OCI-LY3 (cell line): ENCODE measurements at regions not wholly inside any gene's neighbourhood (a gene's known extent, or its start where the extent isn't known, plus 50 kb on each side); places are given as distances from the start of the nearest gene placed in this dataset.

ENCODE experiments used
- CTCF ChIP-seq: fragments of 200-600, 300-600 bp; sonication (generic); IDR thresholded peaks from 2 replicates; pipeline ENCODE4 v1.5.1; 2014; ENCODE audit warnings: antibody characterized with exemption, low read length, low read depth
- EZH2phosphoT487 ChIP-seq: fragments of 200-600 bp; shearing (Covaris generic); IDR thresholded peaks from 2 replicates; pipeline ENCODE4 v1.6.1; 2018; ENCODE audit warnings: antibody characterized with exemption, mixed run types, low read depth

DNA sequence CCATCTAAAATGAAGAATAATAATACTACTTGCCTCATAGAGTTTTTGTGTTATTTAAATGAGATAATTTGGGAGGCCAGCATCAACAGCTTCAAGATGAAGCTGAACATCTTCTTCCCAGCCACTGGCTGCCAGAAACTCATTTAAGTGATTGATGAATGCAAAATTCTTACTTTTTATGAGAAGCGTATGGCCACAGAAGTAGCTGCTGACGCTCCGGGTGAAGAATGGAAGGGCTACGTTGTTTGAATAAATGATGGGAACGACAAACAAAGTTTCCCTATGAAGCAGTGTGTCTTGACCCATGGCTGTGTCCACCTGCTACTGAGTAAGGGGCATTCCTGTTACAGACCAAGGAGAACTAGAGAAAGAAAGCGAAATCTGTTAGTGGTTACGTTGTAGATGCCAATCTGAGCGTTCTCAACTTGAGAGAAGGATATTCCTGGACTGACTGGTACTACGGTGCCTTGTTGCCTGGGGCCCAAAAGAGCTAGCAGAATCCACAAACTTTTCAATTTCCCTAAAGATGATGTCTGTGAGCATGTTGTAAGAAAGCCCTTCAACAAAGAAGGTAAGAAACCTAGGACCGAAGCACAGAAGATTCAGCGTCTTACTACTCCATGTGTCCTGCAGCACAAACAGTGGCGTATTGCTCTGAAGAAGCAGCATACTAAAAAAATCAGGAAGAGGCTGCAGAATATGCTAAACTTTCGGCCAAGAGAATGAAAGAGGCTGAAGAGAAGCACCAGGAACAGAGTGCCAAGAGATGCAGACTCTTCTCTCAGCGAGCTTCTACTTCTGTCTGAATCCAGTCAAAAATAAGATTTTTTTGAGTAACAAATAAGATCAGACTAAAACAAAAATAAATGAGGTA, 100.0 kb upstream of the LRIG3 start:
- no peak for TF ChIP-seq CTCF
- no peak for TF ChIP-seq EZH2phosphoT487
